ENCODE measurements at regions not wholly inside any gene's neighbourhood (a gene's known extent, or its start where the extent isn't known, plus 50 kb on each side); places are given as distances from the start of the nearest gene placed in this dataset.

DNA sequence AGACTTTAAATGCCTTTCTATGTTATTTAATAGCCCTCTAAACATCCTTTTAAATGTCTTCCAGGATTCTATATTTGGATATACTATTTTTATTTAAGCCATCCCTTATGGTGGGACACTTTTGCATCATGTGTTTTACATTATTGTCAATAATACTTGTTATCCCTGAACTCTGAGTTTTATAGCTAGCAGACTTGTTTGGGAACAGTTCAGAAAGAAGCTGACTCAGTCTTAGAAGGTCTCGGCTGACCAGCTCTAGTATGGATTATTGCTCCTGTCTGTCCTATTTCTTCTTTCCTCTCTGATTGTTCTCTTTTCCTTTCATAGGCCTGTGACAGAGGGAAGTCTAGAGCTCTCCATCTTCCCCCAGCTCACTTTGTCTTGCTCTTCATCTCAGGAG, 77.3 kb upstream of the CXCR4 start:
- Histone ChIP-seq H2BK120ac (ENCODE audit: low read depth, low read length, poor library complexity, severe bottlenecking) (no peak overlapping the region), H2BK20ac (ENCODE audit: low read depth, low read length, poor library complexity, severe bottlenecking) (no peak overlapping the region), H3K9ac (ENCODE audit: extremely low read depth, insufficient read length, low read length) (no peak overlapping the region), H3K4ac (ENCODE audit: low read depth, low read length) (no peak overlapping the region), H4K91ac (ENCODE audit: insufficient read length, low read depth, low read length) (no peak overlapping the region), H3K56ac (ENCODE audit: insufficient read length, low read depth, low read length) (no peak overlapping the region), H3K9me3 (ENCODE audit: control insufficient read depth, low read depth, low read length) (no peaks in the 10 kb centered on the region), H2BK12ac (ENCODE audit: insufficient read length, low read depth, low read length) (no peak overlapping the region), H2BK5ac (ENCODE audit: insufficient read length, low read length) (no peak overlapping the region), H4K20me1 (ENCODE audit: control insufficient read depth, insufficient read depth, insufficient read length) (no peaks in the 10 kb centered on the region), H3K18ac (ENCODE audit: insufficient read length, low read depth, low read length) (no peak overlapping the region), H2AK5ac (ENCODE audit: insufficient read length, low read length) (no peak overlapping the region), H4K5ac (ENCODE audit: insufficient read length, low read depth, low read length) (no peak overlapping the region), H3K14ac (ENCODE audit: insufficient read depth, low read length) (no peak overlapping the region), H3K4me2 (ENCODE audit: insufficient read depth, insufficient read length, low read length) (no peak overlapping the region), H3K23ac (ENCODE audit: insufficient read length, low read depth, low read length) (no peak overlapping the region), H3K79me2 (ENCODE audit: insufficient read depth, low read length) (no peaks in the 10 kb centered on the region), H3K27ac (ENCODE audit: insufficient read length, low read depth, low read length) (no peak overlapping the region), H3K4me1 (ENCODE audit: insufficient read depth, low read length) (no peaks in the 10 kb centered on the region), H2AFZ (ENCODE audit: low read length) (no peak overlapping the region), H3T11ph (ENCODE audit: low read length) (no peak overlapping the region), H3K23me2 (ENCODE audit: insufficient read length, low read depth, low read length, poor library complexity, severe bottlenecking) (no peaks in the 10 kb centered on the region), H3K27me3 (ENCODE audit: insufficient read depth, low read length) (no peaks in the 10 kb centered on the region), H4K8ac (replicated peaks; ENCODE audit: insufficient read length, low read depth, low read length) (no peak overlapping the region), H3K79me1 (ENCODE audit: insufficient read depth, low read depth, low read length, poor library complexity, severe bottlenecking) (no peaks in the 10 kb centered on the region), H2BK15ac (ENCODE audit: low read depth, low read length) (no peak overlapping the region)
- Mint-ChIP-seq H3K27me3 (ENCODE audit: low read depth) (no peaks in the 10 kb centered on the region; the same call in 1 of the 2 replicates), H3K9me3 (peaks cover 10 to 11% of the 10 kb centered on the region in 2 experiments), H3K36me3 (ENCODE audit: insufficient read depth in 1 of 3, low read depth in 3 of 3) (peaks cover 0 to 4% (median 0%) of the 10 kb centered on the region in 3 experiments; a peak in 3 of 7 replicates), H3K27ac (no peak overlapping the region), H3K4me1 (no peaks in the 10 kb centered on the region), H3K4me3 (no peak overlapping the region)
- WGBS (ENCODE audit: extremely low coverage, insufficient read length, low lambda C conversion rate) = no CpG with 5 or more reads among the region's 1 CpG
- TF ChIP-seq, protein P1, sequence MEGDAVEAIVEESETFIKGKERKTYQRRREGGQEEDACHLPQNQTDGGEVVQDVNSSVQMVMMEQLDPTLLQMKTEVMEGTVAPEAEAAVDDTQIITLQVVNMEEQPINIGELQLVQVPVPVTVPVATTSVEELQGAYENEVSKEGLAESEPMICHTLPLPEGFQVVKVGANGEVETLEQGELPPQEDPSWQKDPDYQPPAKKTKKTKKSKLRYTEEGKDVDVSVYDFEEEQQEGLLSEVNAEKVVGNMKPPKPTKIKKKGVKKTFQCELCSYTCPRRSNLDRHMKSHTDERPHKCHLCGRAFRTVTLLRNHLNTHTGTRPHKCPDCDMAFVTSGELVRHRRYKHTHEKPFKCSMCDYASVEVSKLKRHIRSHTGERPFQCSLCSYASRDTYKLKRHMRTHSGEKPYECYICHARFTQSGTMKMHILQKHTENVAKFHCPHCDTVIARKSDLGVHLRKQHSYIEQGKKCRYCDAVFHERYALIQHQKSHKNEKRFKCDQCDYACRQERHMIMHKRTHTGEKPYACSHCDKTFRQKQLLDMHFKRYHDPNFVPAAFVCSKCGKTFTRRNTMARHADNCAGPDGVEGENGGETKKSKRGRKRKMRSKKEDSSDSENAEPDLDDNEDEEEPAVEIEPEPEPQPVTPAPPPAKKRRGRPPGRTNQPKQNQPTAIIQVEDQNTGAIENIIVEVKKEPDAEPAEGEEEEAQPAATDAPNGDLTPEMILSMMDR (conservative IDR thresholded peaks at IDR 0.05) = no peak
- DNase-seq = no peak
